Panc1 (cell line): ENCODE measurements at regions not wholly inside any gene's neighbourhood (a gene's known extent, or its start where the extent isn't known, plus 50 kb on each side); places are given as distances from the start of the nearest gene placed in this dataset.

Experiments used
- ATAC-seq: fragments of 200-7000 bp; cut with Tn5 transposase; 2 replicates; pipeline ENCODE4 v1.9.1; 2020; ENCODE audit warnings: mild to moderate bottlenecking, moderate library complexity
- BruUV-seq: library from RNA; stranded (reverse); fragments of 400-500 nt; replicated peaks from 2 replicates; lab custom pipeline; 2021; lab: Mats Ljungman, UMichigan
- CTCF ChIA-PET: fragments of 300-600 bp; sonication (Branson Sonifier 250); formaldehyde crosslinking; loops from one replicate; lab custom pipeline; 2022; ENCODE audit warnings: antibody characterized with exemption; lab: Charles Lee
- POLR2A ChIA-PET: fragments of 300-600 bp; sonication (Branson Sonifier 250); formaldehyde crosslinking; loops from one replicate; lab custom pipeline; 2022; ENCODE audit warnings: antibody characterized with exemption; lab: Charles Lee
- DNase-seq: peaks from one replicate; pipeline ENCODE4 v3.0.0-alpha.2; 2010; ENCODE audit warnings: low read depth, low spot score
- H3K27ac ChIP-seq: 2 replicates; pipeline ENCODE4 v1.5.1; 2011; ENCODE audit warnings: mild to moderate bottlenecking, low read length, inconsistent platforms
- H3K27me3 ChIP-seq: fragments of 200-500 bp; sonication (Bioruptor generic); 2 replicates; pipeline ENCODE4 v1.6.0; 2014; ENCODE audit warnings: low read length, inconsistent platforms; ENCODE audit not compliant: control insufficient read depth, insufficient read depth
- H3K36me3 ChIP-seq: fragments of 200-500 bp; sonication (Bioruptor generic); 2 replicates; pipeline ENCODE4 v1.5.1; 2014; ENCODE audit warnings: inconsistent platforms, mild to moderate bottlenecking, low read length, moderate library complexity; ENCODE audit not compliant: control insufficient read depth, insufficient read depth
- H3K4me1 ChIP-seq: 2 replicates; pipeline ENCODE4 v1.5.1; 2011; ENCODE audit warnings: inconsistent platforms, mild to moderate bottlenecking, low read length, moderate library complexity; ENCODE audit not compliant: control insufficient read depth, insufficient read depth
- H3K4me3 ChIP-seq, 2 experiments: 2 replicates each; pipeline ENCODE4 v1.5.1; 2011 to 2012; ENCODE audit warnings: low read depth in 2 of 2, low read length in 2 of 2, mild to moderate bottlenecking in 2 of 2, inconsistent platforms in 1 of 2, moderate library complexity in 1 of 2
- H3K9me3 ChIP-seq: fragments of 200-500 bp; sonication (Bioruptor generic); 2 replicates; pipeline ENCODE4 v1.5.1; 2014; ENCODE audit warnings: low read depth, mild to moderate bottlenecking, inconsistent platforms, low read length, moderate library complexity; ENCODE audit not compliant: control insufficient read depth, insufficient read depth
- CTCF ChIP-seq: fragments of 450-650 bp; IDR thresholded peaks from 2 replicates; pipeline ENCODE4 v1.5.1; 2017; ENCODE audit warnings: mild to moderate bottlenecking
- POLR2AphosphoS5 ChIP-seq: IDR thresholded peaks from 2 replicates; pipeline ENCODE4 v1.6.1; 2012; ENCODE audit warnings: mild to moderate bottlenecking, low read depth, low read length, moderate library complexity
- REST ChIP-seq, 2 experiments: IDR thresholded peaks; 2 replicates each; pipeline ENCODE4 v1.6.1; 2011 to 2012; ENCODE audit warnings: low read depth in 2 of 2, control low read depth in 1 of 2, low read length in 1 of 2, mild to moderate bottlenecking in 1 of 2, moderate library complexity in 1 of 2; ENCODE audit not compliant: insufficient read depth in 1 of 2
- SIN3A ChIP-seq: IDR thresholded peaks from 2 replicates; pipeline ENCODE4 v1.6.1; 2012; ENCODE audit warnings: low read depth, mild to moderate bottlenecking, low read length, moderate library complexity, borderline replicate concordance; ENCODE audit not compliant: insufficient read depth
- TCF7L2 ChIP-seq: IDR thresholded peaks from 2 replicates; pipeline ENCODE4 v1.6.1; 2011; ENCODE audit warnings: mild to moderate bottlenecking, low read depth, low read length, inconsistent platforms
- in situ Hi-C: cut with HindIII; loops from 2 replicates; pipeline ENCODE4 v1.10.0; 2016; ENCODE audit warnings: low sequenced_read_pairs, low pct_unique_long_range_greater_than_20kb
- intact Hi-C: fragments of 100-400 bp; cut with micrococcal nuclease; formaldehyde crosslinking; loops from one replicate; pipeline ENCODE4 v1.10.0; 2022; ENCODE audit not compliant: unreplicated experiment

- intact Hi-C loops (no loop called here), in situ Hi-C loops (no loop called here)
- no peak overlapping the region for H3K4me3 ChIP-seq
- TF ChIP-seq SIN3A (no peak), CTCF (no peak), TCF7L2 (no peak), REST (IDR thresholded peaks at IDR 0.05; ENCODE audit: insufficient read depth in 1 of 2, low read depth in 2 of 2, low read length in 1 of 2) (no peak), POLR2AphosphoS5 (no peak)
- ATAC-seq (no peak), DNase-seq (no peak)
- CTCF ChIA-PET, result no interaction called here
- H3K36me3 ChIP-seq, result no peaks in the 10 kb centered on the region
- H3K27ac ChIP-seq, result no peak overlapping the region
- POLR2A ChIA-PET, result interaction anchor here (0.6 kb wide), 1 partner anchor 105 kb away, joined by 8 read pairs; no protein-coding TSS in a partner anchor
- BruUV-seq, result no TSS peak
- no peaks in the 10 kb centered on the region for H3K27me3 ChIP-seq
- no peaks in the 10 kb centered on the region for H3K9me3 ChIP-seq
- H3K4me1 ChIP-seq, result no peaks in the 10 kb centered on the region
Observed at GRCh38 chr3:153103406-153103945, 58.5 kb upstream of the RAP2B start.

- intact Hi-C loops, result no loop called here
- in situ Hi-C loops, result no loop called here
Observed at GRCh38 chr3:153110041-153110440, 52.0 kb upstream of the RAP2B start.

More at GRCh38 chr3:153110041-153110440, 52.0 kb upstream of the RAP2B start:
- no peak for DNase-seq
- no peak for ATAC-seq
- Histone ChIP-seq H3K4me3 (no peak overlapping the region), H3K36me3 (no peaks in the 10 kb centered on the region), H3K27me3 (no peaks in the 10 kb centered on the region), H3K9me3 (no peaks in the 10 kb centered on the region), H3K4me1 (no peaks in the 10 kb centered on the region), H3K27ac (no peak overlapping the region)
- ChIA-PET POLR2A (no interaction called here), CTCF (interaction anchor here (0.6 kb wide), 1 partner anchor 33 kb away, joined by 4 read pairs; no protein-coding TSS in a partner anchor)
- TF ChIP-seq SIN3A (no peak), CTCF (no peak), TCF7L2 (no peak), POLR2AphosphoS5 (no peak), REST (IDR thresholded peaks at IDR 0.05; ENCODE audit: insufficient read depth in 1 of 2, low read depth in 2 of 2, low read length in 1 of 2) (no peak)
- BruUV-seq, result no TSS peak
